IMR-90 (cell line): ENCODE measurements at regions not wholly inside any gene's neighbourhood (a gene's known extent, or its start where the extent isn't known, plus 50 kb on each side); places are given as distances from the start of the nearest gene placed in this dataset.

ENCODE experiments used
- ATAC-seq: fragments of 200-7000 bp; cut with Tn5 transposase; 2 replicates; pipeline ENCODE4 v1.9.1; 2020; ENCODE audit warnings: low read depth, mild to moderate bottlenecking, moderate library complexity
- BruUV-seq: library from RNA; stranded (reverse); fragments of 400-500 nt; replicated peaks from 2 replicates; lab custom pipeline; 2021; lab: Mats Ljungman, UMichigan
- CTCF ChIA-PET: fragments of 300-600 bp; formaldehyde crosslinking; extraction: SDS; loops from one replicate; lab custom pipeline; 2021; ENCODE audit warnings: antibody characterized with exemption; lab: Yijun Ruan, JAX
- POLR2A ChIA-PET: fragments of 300-600 bp; sonication (Branson Sonifier 250); formaldehyde crosslinking; loops from one replicate; lab custom pipeline; 2022; ENCODE audit warnings: antibody characterized with exemption; ENCODE audit not compliant: unreplicated experiment; lab: Charles Lee
- DNase-seq: peaks from one replicate; pipeline ENCODE4 v3.0.0; 2013
- H2AFZ ChIP-seq: replicated peaks from 2 replicates; pipeline ENCODE3; 2013; ENCODE audit warnings: low read length, mild to moderate bottlenecking; ENCODE audit not compliant: poor library complexity
- H2AK5ac ChIP-seq: 2 replicates; pipeline ENCODE4 v1.6.1; 2013; ENCODE audit warnings: low read depth, low read length, inconsistent platforms
- H2AK9ac ChIP-seq: replicated peaks from 2 replicates; pipeline ENCODE3; 2013; ENCODE audit warnings: mild to moderate bottlenecking, low read depth, low read length, moderate library complexity; ENCODE audit not compliant: poor library complexity
- H2BK120ac ChIP-seq: 2 replicates; pipeline ENCODE4 v1.6.1; 2013; ENCODE audit warnings: low read depth, low read length, inconsistent platforms
- H2BK15ac ChIP-seq: 3 replicates; pipeline ENCODE4 v1.6.1; 2013; ENCODE audit warnings: low read depth, low read length, inconsistent platforms
- H2BK20ac ChIP-seq: 2 replicates; pipeline ENCODE4 v1.6.1; 2013; ENCODE audit warnings: low read depth, mild to moderate bottlenecking, inconsistent platforms, low read length, moderate library complexity
- H2BK5ac ChIP-seq: 2 replicates; pipeline ENCODE4 v1.6.1; 2013; ENCODE audit warnings: mild to moderate bottlenecking, low read depth, low read length, inconsistent platforms; ENCODE audit not compliant: poor library complexity, severe bottlenecking
- H3K14ac ChIP-seq: replicated peaks from 2 replicates; pipeline ENCODE4 v1.6.1; 2013; ENCODE audit warnings: low read depth, low read length, inconsistent platforms
- H3K18ac ChIP-seq: 2 replicates; pipeline ENCODE4 v1.6.1; 2013; ENCODE audit warnings: low read depth, low read length, control low read depth
- H3K23ac ChIP-seq: 2 replicates; pipeline ENCODE4 v1.6.1; 2013; ENCODE audit warnings: low read depth, low read length, inconsistent platforms
- H3K27ac ChIP-seq: 2 replicates; pipeline ENCODE4 v1.5.1; 2013; ENCODE audit warnings: mild to moderate bottlenecking, control low read depth, low read length; ENCODE audit not compliant: insufficient read depth
- H3K27me3 ChIP-seq: 2 replicates; pipeline ENCODE4 v1.6.1; 2013; ENCODE audit warnings: low read length; ENCODE audit not compliant: control insufficient read depth, insufficient read depth
- H3K36me3 ChIP-seq: 2 replicates; pipeline ENCODE4 v1.6.1; 2013; ENCODE audit warnings: low read length, mixed read lengths; ENCODE audit not compliant: control insufficient read depth, insufficient read depth
- H3K4ac ChIP-seq: 2 replicates; pipeline ENCODE4 v1.6.1; 2013; ENCODE audit warnings: low read depth, low read length, inconsistent platforms
- H3K4me1 ChIP-seq: 2 replicates; pipeline ENCODE4 v1.6.1; 2013; ENCODE audit warnings: low read length, mixed read lengths; ENCODE audit not compliant: control insufficient read depth, insufficient read depth
- H3K4me2 ChIP-seq: 2 replicates; pipeline ENCODE4 v1.6.1; 2013; ENCODE audit warnings: low read depth, mild to moderate bottlenecking, control low read depth, low read length, moderate library complexity
- H3K4me3 ChIP-seq: 2 replicates; pipeline ENCODE4 v1.5.1; 2013; ENCODE audit warnings: low read depth, mild to moderate bottlenecking, control low read depth, low read length, moderate library complexity; ENCODE audit not compliant: insufficient read depth
- H3K56ac ChIP-seq: 2 replicates; pipeline ENCODE4 v1.6.1; 2013; ENCODE audit warnings: low read length, inconsistent platforms; ENCODE audit not compliant: insufficient read depth; ENCODE audit errors: extremely low read depth
- H3K79me1 ChIP-seq, 2 experiments: 2 replicates each; pipeline ENCODE4 v1.6.1; 2013; ENCODE audit warnings: low read length in 2 of 2, inconsistent platforms in 1 of 2, low read depth in 1 of 2
- H3K9ac ChIP-seq: 2 replicates; pipeline ENCODE4 v1.6.1; 2013; ENCODE audit warnings: low read depth, low read length, control low read depth
- H3K9me1 ChIP-seq: 2 replicates; pipeline ENCODE4 v1.6.1; 2013; ENCODE audit warnings: low read length, inconsistent platforms; ENCODE audit not compliant: insufficient read depth
- H3K9me3 ChIP-seq: 2 replicates; pipeline ENCODE4 v1.6.1; 2013; ENCODE audit warnings: low read length; ENCODE audit not compliant: control insufficient read depth, insufficient read depth
- H4K20me1 ChIP-seq: 2 replicates; pipeline ENCODE4 v1.6.1; 2013; ENCODE audit warnings: low read length, inconsistent platforms; ENCODE audit not compliant: insufficient read depth
- H4K5ac ChIP-seq: 2 replicates; pipeline ENCODE4 v1.6.1; 2013; ENCODE audit warnings: mild to moderate bottlenecking, low read depth, low read length, control low read depth
- H4K8ac ChIP-seq, 2 experiments: 2 replicates each; pipeline ENCODE4 v1.6.1; 2013; ENCODE audit warnings: low read depth in 2 of 2, low read length in 2 of 2, control low read depth in 1 of 2, inconsistent platforms in 1 of 2
- H4K91ac ChIP-seq: 2 replicates; pipeline ENCODE4 v1.6.1; 2013; ENCODE audit warnings: low read depth, low read length, inconsistent platforms; ENCODE audit not compliant: insufficient read depth
- BHLHE40 ChIP-seq: fragments of 150-350 bp; IDR thresholded peaks from 2 replicates; pipeline ENCODE4 v1.6.1; 2016; ENCODE audit warnings: mild to moderate bottlenecking, low read depth, low read length
- CHD1 ChIP-seq: IDR thresholded peaks from 2 replicates; pipeline ENCODE4 v1.6.1; 2012; ENCODE audit warnings: low read depth, low read length, improper control_type of control experiment
- ELK1 ChIP-seq: fragments of 150-350 bp; IDR thresholded peaks from 2 replicates; pipeline ENCODE4 v1.6.1; 2016; ENCODE audit warnings: low read depth, mild to moderate bottlenecking, low read length, moderate library complexity, borderline replicate concordance
- MAFK ChIP-seq: IDR thresholded peaks from 2 replicates; pipeline ENCODE4 v1.6.1; 2012; ENCODE audit warnings: low read depth, low read length, improper control_type of control experiment
- NFE2L2 ChIP-seq: fragments of 150-350 bp; IDR thresholded peaks from 2 replicates; pipeline ENCODE4 v1.6.1; 2016; ENCODE audit warnings: low read depth, mild to moderate bottlenecking, low read length
- RFX5 ChIP-seq: IDR thresholded peaks from 2 replicates; pipeline ENCODE4 v1.8.0; 2012; ENCODE audit warnings: low read depth, mild to moderate bottlenecking, low read length, moderate library complexity
- WGBS, 2 experiments: methylation state at CpG; one replicate each; pipeline versions ENCODE4 v1.1.5 to v1.1.7; 2013; ENCODE audit warnings: missing lambda C conversion rate in 2 of 2; ENCODE audit not compliant: insufficient read length in 1 of 2; ENCODE audit errors: extremely low coverage in 2 of 2; 5-methylcytosine and 5-hydroxymethylcytosine counted together
- dilution Hi-C: fragments of 300-500 bp; cut with HindIII; formaldehyde crosslinking; loops from one replicate; pipeline ENCODE4 v1.14.3; 2018; ENCODE audit warnings: low sequenced_read_pairs; ENCODE audit not compliant: unreplicated experiment
- in situ Hi-C: fragments of 300-500 bp; cut with MboI; formaldehyde crosslinking; loops from 3 replicates; pipeline ENCODE4 v1.14.3; 2019; ENCODE audit warnings: low sequenced_read_pairs, inconsistent platforms, mixed read lengths
- intact Hi-C: fragments of 100-400 bp; cut with micrococcal nuclease; formaldehyde crosslinking; loops from 2 replicates; pipeline ENCODE4 v1.10.0; 2022

- TF ChIP-seq RFX5 (no peak), CHD1 (no peak)
Measured at GRCh38 chr15:98421419-98422129, 226.8 kb upstream of the IGF1R start (continued).

GRCh38 chr15:98422130-98422478 lies 226.2 kb upstream of the IGF1R start:
- in situ Hi-C loops (loop anchor here (10.0 kb wide), 1 partner anchor 517 kb away; no protein-coding TSS in a partner anchor), dilution Hi-C loops (no loop called here), intact Hi-C loops (no loop called here)
- no peak overlapping the region for H3K23ac ChIP-seq
- WGBS, 2 experiments, result 0% methylated on average over 3 of the region's 13 CpGs; no CpG with 5 or more reads in 1 of the 2 experiments
- no peak overlapping the region for H2AK5ac ChIP-seq
- no peak overlapping the region for H3K9ac ChIP-seq
- H3K18ac ChIP-seq, result no peak overlapping the region
- H2AFZ ChIP-seq, result no peak overlapping the region
- ChIA-PET CTCF (interaction anchor here (0.5 to 1.4 kb wide), 5 partner anchors 111 to 658 kb away, joined by 3 to 15 read pairs (median 3); no protein-coding TSS in a partner anchor), POLR2A (interaction anchor here (0.5 kb wide), 1 partner anchor 1392 kb away, joined by 3 read pairs; no protein-coding TSS in a partner anchor)
- H4K8ac ChIP-seq, result no peak overlapping the region
- no peak overlapping the region for H3K27ac ChIP-seq
- H3K9me1 ChIP-seq, result no peaks in the 10 kb centered on the region
- no TSS peak for BruUV-seq
- H4K20me1 ChIP-seq, result no peaks in the 10 kb centered on the region; the same call in 1 of the 2 replicates
- no peak overlapping the region for H2AK9ac ChIP-seq
- no peaks in the 10 kb centered on the region for H3K9me3 ChIP-seq
- no peaks in the 10 kb centered on the region; the same call in 1 of the 2 replicates for H3K4me1 ChIP-seq
- no peak overlapping the region for H2BK120ac ChIP-seq
- no peak overlapping the region for H2BK5ac ChIP-seq
- ATAC-seq (peak; percentile 5; the same call in 1 of the 2 replicates), DNase-seq (no peak)
- H3K27me3 ChIP-seq, result peaks cover 42% of the 10 kb centered on the region
- no peak overlapping the region for H2BK20ac ChIP-seq
- no peak overlapping the region for H3K4me3 ChIP-seq
- H2BK15ac ChIP-seq, result no peak overlapping the region
- no peak overlapping the region for H3K4ac ChIP-seq
- H3K4me2 ChIP-seq, result no peak overlapping the region
- H3K14ac ChIP-seq, result no peak overlapping the region
- no peaks in the 10 kb centered on the region for H3K79me1 ChIP-seq
- H4K5ac ChIP-seq, result no peak overlapping the region
- H3K36me3 ChIP-seq, result no peaks in the 10 kb centered on the region
- TF ChIP-seq NFE2L2 (no peak), MAFK (no peak), ELK1 (no peak), BHLHE40 (no peak)
- H3K56ac ChIP-seq, result no peak overlapping the region
- no peak overlapping the region for H4K91ac ChIP-seq
